ENCODE measurements at regions not wholly inside any gene's neighbourhood (a gene's known extent, or its start where the extent isn't known, plus 50 kb on each side); places are given as distances from the start of the nearest gene placed in this dataset.

GRCh38 chr1:238568735-238569134 is 678.0 kb upstream of the ZP4 start:
- no peak for TF ChIP-seq POLR2AphosphoS5 (IDR thresholded peaks at IDR 0.05; ENCODE audit: borderline replicate concordance, low read depth, low read length)
- TF ChIP-seq EZH2 (IDR thresholded peaks at IDR 0.05): no peak
- no peak for TF ChIP-seq FOXP2 (optimal IDR thresholded peaks at IDR 0.05; ENCODE audit: control extremely low read depth, extremely low read length, insufficient read depth)

All from SK-N-MC (cell line).